ENCODE measurements at regions not wholly inside any gene's neighbourhood (a gene's known extent, or its start where the extent isn't known, plus 50 kb on each side); places are given as distances from the start of the nearest gene placed in this dataset.

DNA sequence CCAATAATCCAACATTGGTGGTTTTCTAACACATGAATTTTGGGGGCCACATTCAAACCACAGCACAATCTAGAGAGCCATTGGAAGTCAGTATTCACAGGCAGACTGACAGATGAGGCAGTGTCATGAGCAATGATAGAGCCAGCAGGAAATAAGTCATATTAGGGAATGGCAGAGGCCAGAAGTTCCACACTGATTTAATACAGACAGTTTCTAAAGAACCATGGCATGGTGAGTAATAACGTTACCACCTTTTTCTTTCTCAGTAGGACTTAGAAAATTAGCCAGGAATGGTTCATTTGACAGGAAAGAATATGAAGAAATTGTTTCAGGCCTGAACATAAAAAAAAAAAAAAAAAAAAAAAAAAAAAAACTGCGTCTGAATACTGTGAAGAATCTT is 210.3 kb downstream of the GPAM start:
- BruUV-seq (replicated peaks), result no TSS peak
- intact Hi-C loops (cut with micrococcal nuclease) (no loop called here), in situ Hi-C loops (cut with MboI; ENCODE audit: low sequenced_read_pairs) (no loop called here), dilution Hi-C loops (cut with HindIII; ENCODE audit: low sequenced_read_pairs, unreplicated experiment) (no loop called here)
- H3K79me1 ChIP-seq (ENCODE audit: low read depth in 1 of 2, low read length in 2 of 2), result no peaks in the 10 kb centered on the region
- H3K4me1 ChIP-seq (ENCODE audit: control insufficient read depth, insufficient read depth, low read length), result no peaks in the 10 kb centered on the region
- H4K20me1 ChIP-seq (ENCODE audit: insufficient read depth, low read length), result no peaks in the 10 kb centered on the region
- no peak overlapping the region for H2AFZ ChIP-seq (replicated peaks; ENCODE audit: low read length, poor library complexity)
- no peak overlapping the region for H3K56ac ChIP-seq (ENCODE audit: extremely low read depth, insufficient read depth, low read length)
- no peak overlapping the region for H3K4ac ChIP-seq (ENCODE audit: low read depth, low read length)
- TF ChIP-seq MAFK (IDR thresholded peaks at IDR 0.05; ENCODE audit: low read depth, low read length), result no peak
- TF ChIP-seq MXI1 (IDR thresholded peaks at IDR 0.05; ENCODE audit: borderline replicate concordance, low read depth, low read length), result no peak
- TF ChIP-seq BHLHE40 (IDR thresholded peaks at IDR 0.05; ENCODE audit: low read depth, low read length), result no peak
- no peak for TF ChIP-seq RFX5 (IDR thresholded peaks at IDR 0.05; ENCODE audit: low read depth, low read length)
- no peak for TF ChIP-seq CHD1 (IDR thresholded peaks at IDR 0.05; ENCODE audit: low read depth, low read length)
- no peak for TF ChIP-seq NFE2L2 (IDR thresholded peaks at IDR 0.05; ENCODE audit: low read depth, low read length)
- TF ChIP-seq FOS (IDR thresholded peaks at IDR 0.05; ENCODE audit: low read depth, low read length), result no peak
- TF ChIP-seq, protein P1, sequence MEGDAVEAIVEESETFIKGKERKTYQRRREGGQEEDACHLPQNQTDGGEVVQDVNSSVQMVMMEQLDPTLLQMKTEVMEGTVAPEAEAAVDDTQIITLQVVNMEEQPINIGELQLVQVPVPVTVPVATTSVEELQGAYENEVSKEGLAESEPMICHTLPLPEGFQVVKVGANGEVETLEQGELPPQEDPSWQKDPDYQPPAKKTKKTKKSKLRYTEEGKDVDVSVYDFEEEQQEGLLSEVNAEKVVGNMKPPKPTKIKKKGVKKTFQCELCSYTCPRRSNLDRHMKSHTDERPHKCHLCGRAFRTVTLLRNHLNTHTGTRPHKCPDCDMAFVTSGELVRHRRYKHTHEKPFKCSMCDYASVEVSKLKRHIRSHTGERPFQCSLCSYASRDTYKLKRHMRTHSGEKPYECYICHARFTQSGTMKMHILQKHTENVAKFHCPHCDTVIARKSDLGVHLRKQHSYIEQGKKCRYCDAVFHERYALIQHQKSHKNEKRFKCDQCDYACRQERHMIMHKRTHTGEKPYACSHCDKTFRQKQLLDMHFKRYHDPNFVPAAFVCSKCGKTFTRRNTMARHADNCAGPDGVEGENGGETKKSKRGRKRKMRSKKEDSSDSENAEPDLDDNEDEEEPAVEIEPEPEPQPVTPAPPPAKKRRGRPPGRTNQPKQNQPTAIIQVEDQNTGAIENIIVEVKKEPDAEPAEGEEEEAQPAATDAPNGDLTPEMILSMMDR (conservative IDR thresholded peaks at IDR 0.05; ENCODE audit: low read depth, low read length), result no peak
- TF ChIP-seq, protein P2, sequence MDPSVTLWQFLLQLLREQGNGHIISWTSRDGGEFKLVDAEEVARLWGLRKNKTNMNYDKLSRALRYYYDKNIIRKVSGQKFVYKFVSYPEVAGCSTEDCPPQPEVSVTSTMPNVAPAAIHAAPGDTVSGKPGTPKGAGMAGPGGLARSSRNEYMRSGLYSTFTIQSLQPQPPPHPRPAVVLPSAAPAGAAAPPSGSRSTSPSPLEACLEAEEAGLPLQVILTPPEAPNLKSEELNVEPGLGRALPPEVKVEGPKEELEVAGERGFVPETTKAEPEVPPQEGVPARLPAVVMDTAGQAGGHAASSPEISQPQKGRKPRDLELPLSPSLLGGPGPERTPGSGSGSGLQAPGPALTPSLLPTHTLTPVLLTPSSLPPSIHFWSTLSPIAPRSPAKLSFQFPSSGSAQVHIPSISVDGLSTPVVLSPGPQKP (IDR thresholded peaks at IDR 0.05; ENCODE audit: borderline replicate concordance, low read depth, low read length), result no peak
- TF ChIP-seq, protein P3, sequence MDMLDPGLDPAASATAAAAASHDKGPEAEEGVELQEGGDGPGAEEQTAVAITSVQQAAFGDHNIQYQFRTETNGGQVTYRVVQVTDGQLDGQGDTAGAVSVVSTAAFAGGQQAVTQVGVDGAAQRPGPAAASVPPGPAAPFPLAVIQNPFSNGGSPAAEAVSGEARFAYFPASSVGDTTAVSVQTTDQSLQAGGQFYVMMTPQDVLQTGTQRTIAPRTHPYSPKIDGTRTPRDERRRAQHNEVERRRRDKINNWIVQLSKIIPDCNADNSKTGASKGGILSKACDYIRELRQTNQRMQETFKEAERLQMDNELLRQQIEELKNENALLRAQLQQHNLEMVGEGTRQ (IDR thresholded peaks at IDR 0.05; ENCODE audit: low read depth, low read length), result no peak
- TF ChIP-seq CEBPB (IDR thresholded peaks at IDR 0.05; ENCODE audit: low read depth, low read length), result no peak
- no peak for TF ChIP-seq RAD21 (IDR thresholded peaks at IDR 0.05; ENCODE audit: low read length)
- TF ChIP-seq RCOR1 (IDR thresholded peaks at IDR 0.05; ENCODE audit: insufficient replicate concordance, low read length), result no peak
- no peak for TF ChIP-seq MAZ (IDR thresholded peaks at IDR 0.05; ENCODE audit: borderline replicate concordance, low read depth, low read length)
- TF ChIP-seq POLR2A (IDR thresholded peaks at IDR 0.05; ENCODE audit: low read depth, low read length), result no peak
- no peak for TF ChIP-seq SMC3 (IDR thresholded peaks at IDR 0.05; ENCODE audit: low read depth, low read length)
- no peak overlapping the region for H4K91ac ChIP-seq (ENCODE audit: insufficient read depth, low read depth, low read length)
- H4K8ac ChIP-seq (ENCODE audit: low read depth in 2 of 2, low read length in 2 of 2), result no peak overlapping the region
- ATAC-seq (ENCODE audit: low read depth) (no peak), DNase-seq (no peak)
- no peak overlapping the region for H2BK20ac ChIP-seq (ENCODE audit: low read depth, low read length)
- no peak overlapping the region for H3K23ac ChIP-seq (ENCODE audit: low read depth, low read length)
- no peak overlapping the region for H2BK5ac ChIP-seq (ENCODE audit: low read depth, low read length, poor library complexity, severe bottlenecking)
- H4K5ac ChIP-seq (ENCODE audit: low read depth, low read length), result no peak overlapping the region
- no peaks in the 10 kb centered on the region for H3K9me1 ChIP-seq (ENCODE audit: insufficient read depth, low read length)
- peaks cover 15% of the 10 kb centered on the region for H3K9me3 ChIP-seq (ENCODE audit: control insufficient read depth, insufficient read depth, low read length)
- no peak overlapping the region for H2AK5ac ChIP-seq (ENCODE audit: low read depth, low read length)
- WGBS, 2 experiments (ENCODE audit: extremely low coverage in 2 of 2, insufficient read length in 1 of 2), result no CpG with 5 or more reads among the region's 2 CpGs
- no peak overlapping the region for H2BK15ac ChIP-seq (ENCODE audit: low read depth, low read length)
- H3K4me3 ChIP-seq (ENCODE audit: insufficient read depth, low read depth, low read length), result no peak overlapping the region
- no peaks in the 10 kb centered on the region for H3K27me3 ChIP-seq (ENCODE audit: control insufficient read depth, insufficient read depth, low read length)
- H3K4me2 ChIP-seq (ENCODE audit: low read depth, low read length), result no peak overlapping the region
- H3K9ac ChIP-seq (ENCODE audit: low read depth, low read length), result no peak overlapping the region
- no peak overlapping the region for H3K27ac ChIP-seq (ENCODE audit: insufficient read depth, low read length)
- POLR2A ChIA-PET (ENCODE audit: unreplicated experiment), result no interaction called here
- H3K14ac ChIP-seq (replicated peaks; ENCODE audit: low read depth, low read length), result no peak overlapping the region
- CTCF ChIA-PET, result no interaction called here
- no peak overlapping the region for H2BK120ac ChIP-seq (ENCODE audit: low read depth, low read length)
- H3K18ac ChIP-seq (ENCODE audit: low read depth, low read length), result no peak overlapping the region
- H3K36me3 ChIP-seq (ENCODE audit: control insufficient read depth, insufficient read depth, low read length), result no peaks in the 10 kb centered on the region
- H2AK9ac ChIP-seq (replicated peaks; ENCODE audit: low read depth, low read length, poor library complexity), result no peak overlapping the region
